HepG2 (cell line): ENCODE measurements at regions not wholly inside any gene's neighbourhood (a gene's known extent, or its start where the extent isn't known, plus 50 kb on each side); places are given as distances from the start of the nearest gene placed in this dataset.

ENCODE experiments used
- ATAC-seq: fragments of 200-7000 bp; cut with Tn5 transposase; 3 replicates; pipeline ENCODE4 v1.9.1; 2020; ENCODE audit warnings: mild to moderate bottlenecking, moderate library complexity
- BruUV-seq: library from RNA; stranded (reverse); fragments of 400-500 nt; replicated peaks from 2 replicates; lab custom pipeline; 2021; lab: Mats Ljungman, UMichigan
- CTCF ChIA-PET: fragments of 300-600 bp; formaldehyde crosslinking; extraction: SDS; loops from one replicate; lab custom pipeline; 2021; ENCODE audit warnings: low total read pairs, inconsistent platforms, low intra/inter-chr PET ratio; lab: Yijun Ruan, JAX
- POLR2A ChIA-PET: fragments of 350-600 bp; sonication (Branson Sonifier 250); formaldehyde crosslinking; loops from one replicate; lab custom pipeline; 2020; ENCODE audit warnings: antibody characterized with exemption, inconsistent platforms; lab: Yijun Ruan, JAX
- DNase-seq: peaks from one replicate; pipeline ENCODE4 v3.0.0-alpha.2; 2015; ENCODE audit warnings: low spot score
- FAIRE-seq: peaks from 3 replicates; lab custom pipeline; 2011; peaks lifted over from hg19 to GRCh38; lab: Jason Lieb, UNC
- H2AFZ ChIP-seq: one replicate; pipeline ENCODE4 v1.6.1; 2011; ENCODE audit warnings: low read length, inconsistent platforms
- H3K27ac ChIP-seq: fragments of 300-600 bp; 3 replicates; pipeline ENCODE4 v1.8.0; 2011; ENCODE audit warnings: mixed run types, mild to moderate bottlenecking, mixed read lengths, low read length, inconsistent platforms; ENCODE audit not compliant: insufficient read depth; ENCODE audit errors: extremely low read length
- H3K27me3 ChIP-seq, 2 experiments: fragments of 200-600 bp in 1 of 2; 2 replicates in 1 of 2; 3 replicates in 1 of 2; pipeline versions ENCODE4 v1.6.0 to v1.8.0; 2011; ENCODE audit warnings: low read length in 2 of 2, mild to moderate bottlenecking in 2 of 2, moderate library complexity in 2 of 2, inconsistent platforms in 1 of 2; ENCODE audit not compliant: insufficient read depth in 2 of 2, control insufficient read depth in 1 of 2
- H3K36me3 ChIP-seq, 2 experiments: fragments of 200-600 bp in 1 of 2; replicated peaks in 1 of 2; 2 replicates in 1 of 2; 3 replicates in 1 of 2; pipeline versions ENCODE4 v1.5.1 to v1.8.0; 2011; ENCODE audit warnings: low read length in 2 of 2, inconsistent platforms in 1 of 2; ENCODE audit not compliant: insufficient read depth in 2 of 2, control insufficient read depth in 1 of 2
- H3K4me1 ChIP-seq: 2 replicates; pipeline ENCODE4 v1.5.1; 2012; ENCODE audit warnings: low read length, inconsistent platforms; ENCODE audit not compliant: insufficient read depth
- H3K4me2 ChIP-seq: 2 replicates; pipeline ENCODE4 v1.6.0; 2011; ENCODE audit warnings: low read depth, low read length, inconsistent platforms
- H3K4me3 ChIP-seq, 3 experiments: fragments of 200-600 bp in 1 of 3; sonication (generic), shearing (Covaris generic) in 1 of 3; replicated peaks in 1 of 3; 2 replicates each; pipeline ENCODE4 v1.5.1; 2011 to 2016; ENCODE audit warnings: low read length in 3 of 3, inconsistent platforms in 2 of 3, low read depth in 2 of 3, mild to moderate bottlenecking in 2 of 3, control low read depth in 1 of 3, mixed read lengths in 1 of 3; ENCODE audit not compliant: insufficient read depth in 1 of 3
- H3K79me2 ChIP-seq: one replicate; pipeline ENCODE4 v1.6.1; 2011; ENCODE audit warnings: low read length, inconsistent platforms; ENCODE audit not compliant: insufficient read depth
- H3K9ac ChIP-seq: 2 replicates; pipeline ENCODE4 v1.6.0; 2011; ENCODE audit warnings: mild to moderate bottlenecking, low read depth, low read length, inconsistent platforms; ENCODE audit not compliant: insufficient read depth
- H3K9me3 ChIP-seq: 2 replicates; pipeline ENCODE4 v1.5.1; 2012; ENCODE audit warnings: mild to moderate bottlenecking, low read length
- H4K20me1 ChIP-seq: 2 replicates; pipeline ENCODE4 v1.6.0; 2011; ENCODE audit warnings: inconsistent platforms, mild to moderate bottlenecking, low read length, moderate library complexity; ENCODE audit not compliant: insufficient read depth
- CCDC6 ChIP-seq: sonication (generic); formaldehyde crosslinking; IDR thresholded peaks from 2 replicates; pipeline ENCODE4 v1.8.1; 2022; ENCODE audit warnings: mild to moderate bottlenecking, missing genetic modification reagents, moderate library complexity
- CHCHD3 ChIP-seq: sonication (generic); formaldehyde crosslinking; IDR thresholded peaks from 2 replicates; pipeline ENCODE4 v1.8.0; 2022; ENCODE audit warnings: mild to moderate bottlenecking, missing genetic modification reagents, moderate library complexity
- CREBL2 ChIP-seq: sonication (generic); formaldehyde crosslinking; IDR thresholded peaks from 2 replicates; pipeline ENCODE4 v1.8.1; 2023; ENCODE audit warnings: missing genetic modification reagents, mild to moderate bottlenecking, borderline replicate concordance
- FOXA3 ChIP-seq: IDR thresholded peaks from 2 replicates; pipeline ENCODE4 v1.6.1; 2016; ENCODE audit warnings: missing genetic modification reagents, missing compliant biosample characterization
- MTA1 ChIP-seq: sonication (generic); formaldehyde crosslinking; IDR thresholded peaks from 2 replicates; pipeline ENCODE4 v1.4.0; 2020; ENCODE audit warnings: missing genetic modification reagents, mild to moderate bottlenecking, borderline replicate concordance
- MXD4 ChIP-seq: IDR thresholded peaks from 2 replicates; pipeline ENCODE4 v1.6.1; 2016; ENCODE audit warnings: mild to moderate bottlenecking, missing biosample characterization, missing genetic modification reagents
- NCOA2 ChIP-seq: sonication (generic); formaldehyde crosslinking; IDR thresholded peaks from 2 replicates; pipeline ENCODE4 v1.8.0; 2022; ENCODE audit warnings: inconsistent platforms
- NFKBIZ ChIP-seq: IDR thresholded peaks from 2 replicates; pipeline ENCODE4 v1.6.1; 2018; ENCODE audit warnings: missing genetic modification reagents, missing compliant biosample characterization
- PRDM15 ChIP-seq: sonication (generic); formaldehyde crosslinking; IDR thresholded peaks from 2 replicates; pipeline ENCODE4 v1.4.0; 2020; ENCODE audit warnings: missing genetic modification reagents
- PREB ChIP-seq: sonication (generic); formaldehyde crosslinking; IDR thresholded peaks from 2 replicates; pipeline ENCODE4 v1.4.0; 2020; ENCODE audit warnings: missing genetic modification reagents
- SMAD9 ChIP-seq: sonication (generic); formaldehyde crosslinking; IDR thresholded peaks from 2 replicates; pipeline ENCODE4 v1.5.1; 2020; ENCODE audit warnings: mild to moderate bottlenecking, missing genetic modification reagents
- THAP8 ChIP-seq: sonication (generic); formaldehyde crosslinking; IDR thresholded peaks from 2 replicates; pipeline ENCODE4 v1.5.1; 2020; ENCODE audit warnings: missing genetic modification reagents, mild to moderate bottlenecking, borderline replicate concordance
- TIGD3 ChIP-seq: sonication (generic); formaldehyde crosslinking; IDR thresholded peaks from 2 replicates; pipeline ENCODE4 v1.5.1; 2020; ENCODE audit warnings: mild to moderate bottlenecking, missing genetic modification reagents, borderline replicate concordance
- ZBTB37 ChIP-seq: sonication (generic); formaldehyde crosslinking; IDR thresholded peaks from 2 replicates; pipeline ENCODE4 v1.4.0; 2020; ENCODE audit warnings: mild to moderate bottlenecking, missing genetic modification reagents
- ZBTB8A ChIP-seq: sonication (generic); formaldehyde crosslinking; IDR thresholded peaks from 2 replicates; pipeline ENCODE4 v1.4.0; 2020; ENCODE audit warnings: mild to moderate bottlenecking, low read depth, missing genetic modification reagents, borderline replicate concordance
- ZNF224 ChIP-seq: sonication (generic); formaldehyde crosslinking; IDR thresholded peaks from 2 replicates; pipeline ENCODE4 v1.5.0; 2020; ENCODE audit warnings: mild to moderate bottlenecking, missing genetic modification reagents
- ZNF484 ChIP-seq: sonication (generic); formaldehyde crosslinking; IDR thresholded peaks from 2 replicates; pipeline ENCODE4 v1.5.1; 2020; ENCODE audit warnings: mild to moderate bottlenecking, low read depth, missing genetic modification reagents, borderline replicate concordance
- ZNF570 ChIP-seq: sonication (generic); formaldehyde crosslinking; IDR thresholded peaks from 2 replicates; pipeline ENCODE4 v1.4.0; 2020; ENCODE audit warnings: mild to moderate bottlenecking, missing genetic modification reagents, borderline replicate concordance
- WGBS: methylation state at CpG from one replicate; pipeline ENCODE4 v1.1.6; 2017; ENCODE audit warnings: low lambda C conversion rate; 5-methylcytosine and 5-hydroxymethylcytosine counted together
- in situ Hi-C: cut with HindIII; loops from 2 replicates; pipeline ENCODE4 v1.10.0; 2017; ENCODE audit warnings: low pct_unique_long_range_greater_than_20kb; ENCODE audit not compliant: extremely low pct_ligation_motif_present
- intact Hi-C: fragments of 100-400 bp; cut with micrococcal nuclease; formaldehyde crosslinking; loops from one replicate; pipeline ENCODE4 v1.10.0; 2022; ENCODE audit not compliant: unreplicated experiment

GRCh38 chr11:17153757-17154156 lies 54.0 kb downstream of the PIK3C2A start:
- BruUV-seq = no TSS peak
- intact Hi-C loops = no loop called here
- CTCF ChIA-PET = no interaction called here
- H3K79me2 ChIP-seq = peaks cover 17% of the 10 kb centered on the region
- H3K27me3 ChIP-seq = no peaks in the 10 kb centered on the region
- H2AFZ ChIP-seq = no peak overlapping the region
- H3K36me3 ChIP-seq = peaks cover 4 to 24% of the 10 kb centered on the region in 2 experiments
- peaks cover 4% of the 10 kb centered on the region; the same call in 1 of the 2 replicates for H4K20me1 ChIP-seq
- no peak overlapping the region for H3K27ac ChIP-seq
- ATAC-seq (no peak), DNase-seq (no peak), FAIRE-seq (no peak)
- H3K4me3 ChIP-seq = no peak overlapping the region
- in situ Hi-C loops = no loop called here
- no peaks in the 10 kb centered on the region for H3K9me3 ChIP-seq
- H3K4me1 ChIP-seq = no peaks in the 10 kb centered on the region
- POLR2A ChIA-PET = no interaction called here
- 96% methylated on average over 2 of the region's 2 CpGs for WGBS
- H3K4me2 ChIP-seq = no peak overlapping the region
- H3K9ac ChIP-seq = no peak overlapping the region
- TF ChIP-seq THAP8 (CRISPR knock-in tag) (no peak), PRDM15 (no peak), ZNF570 (no peak), MTA1 (no peak), CREBL2 (no peak), CHCHD3 (CRISPR knock-in tag) (no peak), ZNF484 (CRISPR knock-in tag) (no peak), ZBTB37 (no peak), NCOA2 (CRISPR knock-in tag) (no peak), SMAD9 (CRISPR knock-in tag) (no peak), CCDC6 (CRISPR knock-in tag) (no peak), NFKBIZ (CRISPR knock-in tag) (no peak), PREB (CRISPR knock-in tag) (no peak), ZNF224 (CRISPR knock-in tag) (no peak), ZBTB8A (CRISPR knock-in tag) (no peak), TIGD3 (no peak), FOXA3 (no peak), MXD4 (no peak)
